GM12878 (cell line): ENCODE measurements at regions not wholly inside any gene's neighbourhood (a gene's known extent, or its start where the extent isn't known, plus 50 kb on each side); places are given as distances from the start of the nearest gene placed in this dataset.

Experiments
- ATAC-seq: fragments of 200-7000 bp; cut with Tn5 transposase; 3 replicates; pipeline ENCODE4 v1.9.1; 2020; ENCODE audit warnings: mild to moderate bottlenecking, moderate library complexity
- BruUV-seq: library from RNA; stranded (reverse); fragments of 400-500 nt; replicated peaks from 2 replicates; lab custom pipeline; 2021; lab: Mats Ljungman, UMichigan
- CTCF ChIA-PET: fragments of 300-600 bp; sonication (Branson Sonifier 250); formaldehyde crosslinking; extraction: SDS; loops from one replicate; lab custom pipeline; 2021; ENCODE audit warnings: inconsistent platforms; lab: Yijun Ruan, JAX
- POLR2A ChIA-PET: fragments of 350-600 bp; formaldehyde crosslinking; extraction: SDS; loops from one replicate; lab custom pipeline; 2021; ENCODE audit warnings: inconsistent platforms; lab: Charles Lee
- RAD21 ChIA-PET: fragments of 300-600 bp; sonication (Branson Sonifier 250); formaldehyde crosslinking; loops from one replicate; lab custom pipeline; 2023; ENCODE audit warnings: antibody characterized with exemption; ENCODE audit not compliant: unreplicated experiment; lab: Charles Lee
- SMC1A ChIA-PET: fragments of 300-600 bp; sonication (Branson Sonifier 250); formaldehyde crosslinking; loops from one replicate; lab custom pipeline; 2023; ENCODE audit not compliant: unreplicated experiment, uncharacterized antibody; lab: Charles Lee
- DNase-seq: peaks from one replicate; pipeline ENCODE4 v3.0.0-alpha.2; 2011; ENCODE audit warnings: low read depth, low spot score
- FAIRE-seq: peaks from 3 replicates; lab custom pipeline; 2011; peaks lifted over from hg19 to GRCh38; lab: Jason Lieb, UNC
- H2AFZ ChIP-seq: 2 replicates; pipeline ENCODE4 v1.6.0; 2011; ENCODE audit warnings: low read depth, low read length, control low read depth; ENCODE audit not compliant: control insufficient read depth
- H3K27ac ChIP-seq: 2 replicates; pipeline ENCODE4 v1.5.1; 2011; ENCODE audit warnings: control low read depth; ENCODE audit not compliant: control insufficient read depth, insufficient read depth
- H3K27me3 ChIP-seq, 2 experiments: replicated peaks in 1 of 2; 2 replicates each; pipeline versions ENCODE4 v1.6.0 to v1.6.1; 2011; ENCODE audit warnings: low read length in 1 of 2; ENCODE audit not compliant: control insufficient read depth in 2 of 2, insufficient read depth in 2 of 2
- H3K36me3 ChIP-seq, 2 experiments: 2 replicates each; pipeline ENCODE4 v1.5.1; 2011; ENCODE audit warnings: low read length in 1 of 2; ENCODE audit not compliant: control insufficient read depth in 2 of 2, insufficient read depth in 2 of 2
- H3K4me1 ChIP-seq: 2 replicates; pipeline ENCODE4 v1.6.1; 2011; ENCODE audit warnings: mild to moderate bottlenecking, low read length, moderate library complexity, mixed read lengths; ENCODE audit not compliant: control insufficient read depth, insufficient read depth
- H3K4me2 ChIP-seq: 2 replicates; pipeline ENCODE4 v1.6.0; 2011; ENCODE audit warnings: control low read depth; ENCODE audit not compliant: control insufficient read depth, insufficient read depth
- H3K4me3 ChIP-seq: fragments of 200-600 bp; sonication (generic); 2 replicates; pipeline ENCODE4 v1.5.1; 2016
- H3K79me2 ChIP-seq: 2 replicates; pipeline ENCODE4 v1.6.0; 2011; ENCODE audit warnings: low read length; ENCODE audit not compliant: control insufficient read depth, insufficient read depth
- H3K9ac ChIP-seq: 2 replicates; pipeline ENCODE4 v1.8.0; 2011; ENCODE audit warnings: low read length, control low read depth, mixed read lengths; ENCODE audit not compliant: control insufficient read depth, insufficient read depth
- H3K9me3 ChIP-seq: replicated peaks from 3 replicates; pipeline ENCODE4 v1.5.1; 2011; ENCODE audit warnings: mild to moderate bottlenecking, low read length; ENCODE audit not compliant: control insufficient read depth, insufficient read depth
- H4K20me1 ChIP-seq: 2 replicates; pipeline ENCODE4 v1.6.0; 2011; ENCODE audit not compliant: control insufficient read depth, insufficient read depth
- BACH1 ChIP-seq: fragments of 450-650 bp; IDR thresholded peaks from 2 replicates; pipeline ENCODE4 v1.6.1; 2017; ENCODE audit warnings: mild to moderate bottlenecking, borderline replicate concordance
- CUX1 ChIP-seq: IDR thresholded peaks from 2 replicates; pipeline ENCODE4 v1.6.1; 2012; ENCODE audit warnings: improper control_type of control experiment, low read depth, low read length; ENCODE audit not compliant: insufficient replicate concordance
- HDAC2 ChIP-seq: fragments of 200-600 bp; sonication (generic); IDR thresholded peaks from 2 replicates; pipeline ENCODE4 v1.6.1; 2017
- JUND ChIP-seq: IDR thresholded peaks from 2 replicates; pipeline ENCODE4 v1.6.1; 2012; ENCODE audit warnings: low read depth, mild to moderate bottlenecking, low read length, improper control_type of control experiment, moderate library complexity
- KLF5 ChIP-seq: fragments of 450-650 bp; IDR thresholded peaks from 2 replicates; pipeline ENCODE4 v1.6.1; 2014; ENCODE audit warnings: mild to moderate bottlenecking; ENCODE audit not compliant: partially characterized antibody
- SMAD1 ChIP-seq: fragments of 450-650 bp; IDR thresholded peaks from 2 replicates; pipeline ENCODE4 v1.6.1; 2018; ENCODE audit warnings: mild to moderate bottlenecking, low read depth; ENCODE audit not compliant: partially characterized antibody
- SREBF2 ChIP-seq: IDR thresholded peaks from 2 replicates; pipeline ENCODE4 v1.6.1; 2012; ENCODE audit warnings: mild to moderate bottlenecking, low read length
- ZBTB40 ChIP-seq: fragments of 450-650 bp; IDR thresholded peaks from 2 replicates; pipeline ENCODE4 v1.6.1; 2016; ENCODE audit warnings: mild to moderate bottlenecking, moderate library complexity, borderline replicate concordance
- ZNF207 ChIP-seq: fragments of 450-650 bp; IDR thresholded peaks from 2 replicates; pipeline ENCODE4 v1.6.1; 2014; ENCODE audit warnings: antibody characterized with exemption, mild to moderate bottlenecking, borderline replicate concordance
- ZZZ3 ChIP-seq: IDR thresholded peaks from 2 replicates; pipeline ENCODE4 v1.6.1; 2011; ENCODE audit warnings: low read depth; ENCODE audit not compliant: control insufficient read depth, insufficient read length
- WGBS: methylation state at CpG from one replicate; pipeline ENCODE4 v1.1.6; 2016; ENCODE audit warnings: low lambda C conversion rate; ENCODE audit not compliant: insufficient replicate concordance, insufficient coverage; ENCODE audit errors: missing lambda C conversion rate; 5-methylcytosine and 5-hydroxymethylcytosine counted together
- in situ Hi-C: fragments of 300-500 bp; cut with MboI; formaldehyde crosslinking; loops from 9 replicates; pipeline ENCODE4 v1.14.3; 2018; ENCODE audit warnings: mixed read lengths
- intact Hi-C: fragments of 100-400 bp; cut with micrococcal nuclease; formaldehyde crosslinking; loops from one replicate; pipeline ENCODE4 v1.14.2; 2022; ENCODE audit not compliant: unreplicated experiment
- TF ChIP-seq, protein P1 (sequence below): fragments of 450-650 bp; IDR thresholded peaks from 2 replicates; pipeline ENCODE4 v1.6.1; 2017; ENCODE audit warnings: borderline replicate concordance

GRCh38 chr2:65943099-65943786 lies 491.7 kb upstream of the MEIS1 start (continued):
- TF ChIP-seq ZBTB40 (no peak), BACH1 (no peak), ZNF207 (no peak), KLF5 (no peak)
- TF ChIP-seq, protein P1, sequence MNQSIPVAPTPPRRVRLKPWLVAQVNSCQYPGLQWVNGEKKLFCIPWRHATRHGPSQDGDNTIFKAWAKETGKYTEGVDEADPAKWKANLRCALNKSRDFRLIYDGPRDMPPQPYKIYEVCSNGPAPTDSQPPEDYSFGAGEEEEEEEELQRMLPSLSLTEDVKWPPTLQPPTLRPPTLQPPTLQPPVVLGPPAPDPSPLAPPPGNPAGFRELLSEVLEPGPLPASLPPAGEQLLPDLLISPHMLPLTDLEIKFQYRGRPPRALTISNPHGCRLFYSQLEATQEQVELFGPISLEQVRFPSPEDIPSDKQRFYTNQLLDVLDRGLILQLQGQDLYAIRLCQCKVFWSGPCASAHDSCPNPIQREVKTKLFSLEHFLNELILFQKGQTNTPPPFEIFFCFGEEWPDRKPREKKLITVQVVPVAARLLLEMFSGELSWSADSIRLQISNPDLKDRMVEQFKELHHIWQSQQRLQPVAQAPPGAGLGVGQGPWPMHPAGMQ: no peak

GRCh38 chr2:65940856-65941255 lies 494.1 kb upstream of the MEIS1 start:
- DNase-seq (no peak), ATAC-seq (no peak), FAIRE-seq (no peak)
- RAD21 ChIA-PET: no interaction called here
- Histone ChIP-seq H4K20me1 (no peaks in the 10 kb centered on the region), H3K9ac (no peak overlapping the region), H3K4me2 (no peak overlapping the region), H3K4me1 (no peaks in the 10 kb centered on the region), H3K27me3 (no peaks in the 10 kb centered on the region), H3K4me3 (no peak overlapping the region), H3K79me2 (no peaks in the 10 kb centered on the region), H2AFZ (no peak overlapping the region), H3K36me3 (no peaks in the 10 kb centered on the region), H3K9me3 (no peaks in the 10 kb centered on the region; the same call in 2 of the 3 replicates), H3K27ac (no peak overlapping the region)
- in situ Hi-C loops (no loop called here), intact Hi-C loops (no loop called here)
- POLR2A ChIA-PET: no interaction called here
- WGBS: 0% methylated on average over 2 of the region's 2 CpGs
- SMC1A ChIA-PET: no interaction called here
- CTCF ChIA-PET: no interaction called here
- TF ChIP-seq JUND (no peak), SMAD1 (no peak), HDAC2 (no peak), CUX1 (no peak), SREBF2 (no peak), ZZZ3 (no peak)
- BruUV-seq: no TSS peak
